IMR-90 (cell line): ENCODE measurements at regions not wholly inside any gene's neighbourhood (a gene's known extent, or its start where the extent isn't known, plus 50 kb on each side); places are given as distances from the start of the nearest gene placed in this dataset.

Experiments used
- ATAC-seq: fragments of 200-7000 bp; cut with Tn5 transposase; 2 replicates; pipeline ENCODE4 v1.9.1; 2020; ENCODE audit warnings: low read depth, mild to moderate bottlenecking, moderate library complexity
- BruUV-seq: library from RNA; stranded (reverse); fragments of 400-500 nt; replicated peaks from 2 replicates; lab custom pipeline; 2021; lab: Mats Ljungman, UMichigan
- CTCF ChIA-PET: fragments of 300-600 bp; formaldehyde crosslinking; extraction: SDS; loops from one replicate; lab custom pipeline; 2021; ENCODE audit warnings: antibody characterized with exemption; lab: Yijun Ruan, JAX
- POLR2A ChIA-PET: fragments of 300-600 bp; sonication (Branson Sonifier 250); formaldehyde crosslinking; loops from one replicate; lab custom pipeline; 2022; ENCODE audit warnings: antibody characterized with exemption; ENCODE audit not compliant: unreplicated experiment; lab: Charles Lee
- DNase-seq: peaks from one replicate; pipeline ENCODE4 v3.0.0; 2013
- H2AFZ ChIP-seq: replicated peaks from 2 replicates; pipeline ENCODE3; 2013; ENCODE audit warnings: low read length, mild to moderate bottlenecking; ENCODE audit not compliant: poor library complexity
- H2AK5ac ChIP-seq: 2 replicates; pipeline ENCODE4 v1.6.1; 2013; ENCODE audit warnings: low read depth, low read length, inconsistent platforms
- H2AK9ac ChIP-seq: replicated peaks from 2 replicates; pipeline ENCODE3; 2013; ENCODE audit warnings: mild to moderate bottlenecking, low read depth, low read length, moderate library complexity; ENCODE audit not compliant: poor library complexity
- H2BK120ac ChIP-seq: 2 replicates; pipeline ENCODE4 v1.6.1; 2013; ENCODE audit warnings: low read depth, low read length, inconsistent platforms
- H2BK15ac ChIP-seq: 3 replicates; pipeline ENCODE4 v1.6.1; 2013; ENCODE audit warnings: low read depth, low read length, inconsistent platforms
- H2BK20ac ChIP-seq: 2 replicates; pipeline ENCODE4 v1.6.1; 2013; ENCODE audit warnings: low read depth, mild to moderate bottlenecking, inconsistent platforms, low read length, moderate library complexity
- H2BK5ac ChIP-seq: 2 replicates; pipeline ENCODE4 v1.6.1; 2013; ENCODE audit warnings: mild to moderate bottlenecking, low read depth, low read length, inconsistent platforms; ENCODE audit not compliant: poor library complexity, severe bottlenecking
- H3K14ac ChIP-seq: replicated peaks from 2 replicates; pipeline ENCODE4 v1.6.1; 2013; ENCODE audit warnings: low read depth, low read length, inconsistent platforms
- H3K18ac ChIP-seq: 2 replicates; pipeline ENCODE4 v1.6.1; 2013; ENCODE audit warnings: low read depth, low read length, control low read depth
- H3K23ac ChIP-seq: 2 replicates; pipeline ENCODE4 v1.6.1; 2013; ENCODE audit warnings: low read depth, low read length, inconsistent platforms
- H3K27ac ChIP-seq: 2 replicates; pipeline ENCODE4 v1.5.1; 2013; ENCODE audit warnings: mild to moderate bottlenecking, control low read depth, low read length; ENCODE audit not compliant: insufficient read depth
- H3K27me3 ChIP-seq: 2 replicates; pipeline ENCODE4 v1.6.1; 2013; ENCODE audit warnings: low read length; ENCODE audit not compliant: control insufficient read depth, insufficient read depth
- H3K36me3 ChIP-seq: 2 replicates; pipeline ENCODE4 v1.6.1; 2013; ENCODE audit warnings: low read length, mixed read lengths; ENCODE audit not compliant: control insufficient read depth, insufficient read depth
- H3K4ac ChIP-seq: 2 replicates; pipeline ENCODE4 v1.6.1; 2013; ENCODE audit warnings: low read depth, low read length, inconsistent platforms
- H3K4me1 ChIP-seq: 2 replicates; pipeline ENCODE4 v1.6.1; 2013; ENCODE audit warnings: low read length, mixed read lengths; ENCODE audit not compliant: control insufficient read depth, insufficient read depth
- H3K4me2 ChIP-seq: 2 replicates; pipeline ENCODE4 v1.6.1; 2013; ENCODE audit warnings: low read depth, mild to moderate bottlenecking, control low read depth, low read length, moderate library complexity
- H3K4me3 ChIP-seq: 2 replicates; pipeline ENCODE4 v1.5.1; 2013; ENCODE audit warnings: low read depth, mild to moderate bottlenecking, control low read depth, low read length, moderate library complexity; ENCODE audit not compliant: insufficient read depth
- H3K56ac ChIP-seq: 2 replicates; pipeline ENCODE4 v1.6.1; 2013; ENCODE audit warnings: low read length, inconsistent platforms; ENCODE audit not compliant: insufficient read depth; ENCODE audit errors: extremely low read depth
- H3K79me1 ChIP-seq, 2 experiments: 2 replicates each; pipeline ENCODE4 v1.6.1; 2013; ENCODE audit warnings: low read length in 2 of 2, inconsistent platforms in 1 of 2, low read depth in 1 of 2
- H3K9ac ChIP-seq: 2 replicates; pipeline ENCODE4 v1.6.1; 2013; ENCODE audit warnings: low read depth, low read length, control low read depth
- H3K9me1 ChIP-seq: 2 replicates; pipeline ENCODE4 v1.6.1; 2013; ENCODE audit warnings: low read length, inconsistent platforms; ENCODE audit not compliant: insufficient read depth
- H3K9me3 ChIP-seq: 2 replicates; pipeline ENCODE4 v1.6.1; 2013; ENCODE audit warnings: low read length; ENCODE audit not compliant: control insufficient read depth, insufficient read depth
- H4K20me1 ChIP-seq: 2 replicates; pipeline ENCODE4 v1.6.1; 2013; ENCODE audit warnings: low read length, inconsistent platforms; ENCODE audit not compliant: insufficient read depth
- H4K5ac ChIP-seq: 2 replicates; pipeline ENCODE4 v1.6.1; 2013; ENCODE audit warnings: mild to moderate bottlenecking, low read depth, low read length, control low read depth
- H4K8ac ChIP-seq, 2 experiments: 2 replicates each; pipeline ENCODE4 v1.6.1; 2013; ENCODE audit warnings: low read depth in 2 of 2, low read length in 2 of 2, control low read depth in 1 of 2, inconsistent platforms in 1 of 2
- H4K91ac ChIP-seq: 2 replicates; pipeline ENCODE4 v1.6.1; 2013; ENCODE audit warnings: low read depth, low read length, inconsistent platforms; ENCODE audit not compliant: insufficient read depth
- BHLHE40 ChIP-seq: fragments of 150-350 bp; IDR thresholded peaks from 2 replicates; pipeline ENCODE4 v1.6.1; 2016; ENCODE audit warnings: mild to moderate bottlenecking, low read depth, low read length
- CEBPB ChIP-seq: IDR thresholded peaks from 2 replicates; pipeline ENCODE4 v1.6.1; 2012; ENCODE audit warnings: low read depth, low read length, improper control_type of control experiment
- CHD1 ChIP-seq: IDR thresholded peaks from 2 replicates; pipeline ENCODE4 v1.6.1; 2012; ENCODE audit warnings: low read depth, low read length, improper control_type of control experiment
- CTCF ChIP-seq: conservative IDR thresholded peaks from 2 replicates; pipeline ENCODE4 v1.5.1; 2012; ENCODE audit warnings: mild to moderate bottlenecking, low read depth, low read length, improper control_type of control experiment
- ELK1 ChIP-seq: fragments of 150-350 bp; IDR thresholded peaks from 2 replicates; pipeline ENCODE4 v1.6.1; 2016; ENCODE audit warnings: low read depth, mild to moderate bottlenecking, low read length, moderate library complexity, borderline replicate concordance
- FOS ChIP-seq: fragments of 150-350 bp; IDR thresholded peaks from 2 replicates; pipeline ENCODE4 v1.6.1; 2016; ENCODE audit warnings: low read depth, low read length
- MAFK ChIP-seq: IDR thresholded peaks from 2 replicates; pipeline ENCODE4 v1.6.1; 2012; ENCODE audit warnings: low read depth, low read length, improper control_type of control experiment
- MAZ ChIP-seq: IDR thresholded peaks from 2 replicates; pipeline ENCODE4 v1.6.1; 2012; ENCODE audit warnings: low read depth, mild to moderate bottlenecking, low read length, improper control_type of control experiment, moderate library complexity, borderline replicate concordance
- MXI1 ChIP-seq: IDR thresholded peaks from 2 replicates; pipeline ENCODE4 v1.6.1; 2012; ENCODE audit warnings: low read depth, mild to moderate bottlenecking, low read length, moderate library complexity, borderline replicate concordance
- NFE2L2 ChIP-seq: fragments of 150-350 bp; IDR thresholded peaks from 2 replicates; pipeline ENCODE4 v1.6.1; 2016; ENCODE audit warnings: low read depth, mild to moderate bottlenecking, low read length
- POLR2A ChIP-seq: IDR thresholded peaks from 2 replicates; pipeline ENCODE4 v1.6.1; 2012; ENCODE audit warnings: mild to moderate bottlenecking, low read depth, low read length
- RAD21 ChIP-seq: IDR thresholded peaks from 2 replicates; pipeline ENCODE4 v1.6.1; 2012; ENCODE audit warnings: low read length, improper control_type of control experiment
- RCOR1 ChIP-seq: IDR thresholded peaks from 2 replicates; pipeline ENCODE4 v1.6.1; 2012; ENCODE audit warnings: mild to moderate bottlenecking, low read length, improper control_type of control experiment; ENCODE audit not compliant: insufficient replicate concordance
- RFX5 ChIP-seq: IDR thresholded peaks from 2 replicates; pipeline ENCODE4 v1.8.0; 2012; ENCODE audit warnings: low read depth, mild to moderate bottlenecking, low read length, moderate library complexity
- SMC3 ChIP-seq: fragments of 150-350 bp; IDR thresholded peaks from 2 replicates; pipeline ENCODE4 v1.6.1; 2016; ENCODE audit warnings: low read depth, mild to moderate bottlenecking, antibody characterized with exemption, low read length, moderate library complexity
- USF2 ChIP-seq: fragments of 150-350 bp; IDR thresholded peaks from 2 replicates; pipeline ENCODE4 v1.6.1; 2017; ENCODE audit warnings: mild to moderate bottlenecking, antibody characterized with exemption, low read length, low read depth
- WGBS, 2 experiments: methylation state at CpG; one replicate each; pipeline versions ENCODE4 v1.1.5 to v1.1.7; 2013; ENCODE audit warnings: missing lambda C conversion rate in 2 of 2; ENCODE audit not compliant: insufficient read length in 1 of 2; ENCODE audit errors: extremely low coverage in 2 of 2; 5-methylcytosine and 5-hydroxymethylcytosine counted together
- dilution Hi-C: fragments of 300-500 bp; cut with HindIII; formaldehyde crosslinking; loops from one replicate; pipeline ENCODE4 v1.14.3; 2018; ENCODE audit warnings: low sequenced_read_pairs; ENCODE audit not compliant: unreplicated experiment
- in situ Hi-C: fragments of 300-500 bp; cut with MboI; formaldehyde crosslinking; loops from 3 replicates; pipeline ENCODE4 v1.14.3; 2019; ENCODE audit warnings: low sequenced_read_pairs, inconsistent platforms, mixed read lengths
- intact Hi-C: fragments of 100-400 bp; cut with micrococcal nuclease; formaldehyde crosslinking; loops from 2 replicates; pipeline ENCODE4 v1.10.0; 2022

- no peak overlapping the region for H4K91ac ChIP-seq
- intact Hi-C loops (no loop called here), dilution Hi-C loops (no loop called here), in situ Hi-C loops (no loop called here)
- BruUV-seq = no TSS peak
- DNase-seq = no peak
- no peak overlapping the region for H2BK15ac ChIP-seq
- WGBS, 2 experiments = no CpG with 5 or more reads among the region's 6 CpGs
- H3K27ac ChIP-seq = no peak overlapping the region
- H3K27me3 ChIP-seq = no peaks in the 10 kb centered on the region
- no peaks in the 10 kb centered on the region for H3K9me1 ChIP-seq
- no peaks in the 10 kb centered on the region for H3K9me3 ChIP-seq
- H2AK9ac ChIP-seq = no peak overlapping the region
- H2AFZ ChIP-seq = no peak overlapping the region
- no peak overlapping the region for H3K4me3 ChIP-seq
- no peak overlapping the region for H2BK5ac ChIP-seq
- POLR2A ChIA-PET = no interaction called here
- H2BK120ac ChIP-seq = no peak overlapping the region
- no peak overlapping the region for H4K8ac ChIP-seq
- H2AK5ac ChIP-seq = no peak overlapping the region
- no peak for TF ChIP-seq USF2
- TF ChIP-seq FOS = no peak
- TF ChIP-seq BHLHE40 = no peak
- TF ChIP-seq RAD21 = no peak
- no peak for TF ChIP-seq CHD1
- no peak for TF ChIP-seq CEBPB
- no peak for TF ChIP-seq NFE2L2
- no peak for TF ChIP-seq SMC3
- TF ChIP-seq RFX5 = no peak
- TF ChIP-seq MAZ = no peak
- TF ChIP-seq MAFK = no peak
- no peak for TF ChIP-seq CTCF
- no peak for TF ChIP-seq MXI1
- TF ChIP-seq RCOR1 = no peak
- TF ChIP-seq ELK1 = no peak
- TF ChIP-seq POLR2A = no peak
- CTCF ChIA-PET = no interaction called here
- H4K5ac ChIP-seq = no peak overlapping the region
- H3K4me2 ChIP-seq = no peak overlapping the region
- no peak overlapping the region for H3K14ac ChIP-seq
- no peak overlapping the region for H3K4ac ChIP-seq
- H3K56ac ChIP-seq = no peak overlapping the region
- H3K18ac ChIP-seq = no peak overlapping the region
- H3K4me1 ChIP-seq = no peaks in the 10 kb centered on the region
- H3K23ac ChIP-seq = no peak overlapping the region
- H3K9ac ChIP-seq = no peak overlapping the region
- ATAC-seq = no peak
- H2BK20ac ChIP-seq = no peak overlapping the region
- H4K20me1 ChIP-seq = no peaks in the 10 kb centered on the region
- no peaks in the 10 kb centered on the region for H3K79me1 ChIP-seq
- H3K36me3 ChIP-seq = no peaks in the 10 kb centered on the region
These were observed 125.6 kb upstream of the EOMES start for GRCh38 chr3:27847697-27848096.
